ENCODE measurements at regions not wholly inside any gene's neighbourhood (a gene's known extent, or its start where the extent isn't known, plus 50 kb on each side); places are given as distances from the start of the nearest gene placed in this dataset.
A peak's percentile ranks its signal among the peaks of the same experiment; 100 is the strongest.

- H3K27me3 ChIP-seq = no peaks in the 10 kb centered on the region
- DNase-seq = no peak
- H3K9me3 ChIP-seq = no peaks in the 10 kb centered on the region
- H3K4me3 ChIP-seq (ENCODE audit: low read depth, low read length) = no peak overlapping the region
- TF ChIP-seq, protein P1, sequence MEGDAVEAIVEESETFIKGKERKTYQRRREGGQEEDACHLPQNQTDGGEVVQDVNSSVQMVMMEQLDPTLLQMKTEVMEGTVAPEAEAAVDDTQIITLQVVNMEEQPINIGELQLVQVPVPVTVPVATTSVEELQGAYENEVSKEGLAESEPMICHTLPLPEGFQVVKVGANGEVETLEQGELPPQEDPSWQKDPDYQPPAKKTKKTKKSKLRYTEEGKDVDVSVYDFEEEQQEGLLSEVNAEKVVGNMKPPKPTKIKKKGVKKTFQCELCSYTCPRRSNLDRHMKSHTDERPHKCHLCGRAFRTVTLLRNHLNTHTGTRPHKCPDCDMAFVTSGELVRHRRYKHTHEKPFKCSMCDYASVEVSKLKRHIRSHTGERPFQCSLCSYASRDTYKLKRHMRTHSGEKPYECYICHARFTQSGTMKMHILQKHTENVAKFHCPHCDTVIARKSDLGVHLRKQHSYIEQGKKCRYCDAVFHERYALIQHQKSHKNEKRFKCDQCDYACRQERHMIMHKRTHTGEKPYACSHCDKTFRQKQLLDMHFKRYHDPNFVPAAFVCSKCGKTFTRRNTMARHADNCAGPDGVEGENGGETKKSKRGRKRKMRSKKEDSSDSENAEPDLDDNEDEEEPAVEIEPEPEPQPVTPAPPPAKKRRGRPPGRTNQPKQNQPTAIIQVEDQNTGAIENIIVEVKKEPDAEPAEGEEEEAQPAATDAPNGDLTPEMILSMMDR (IDR thresholded peaks at IDR 0.05; ENCODE audit: low read depth, low read length) = no peak
- H3K36me3 ChIP-seq = no peaks in the 10 kb centered on the region
- H3K4me1 ChIP-seq = peaks cover 14% of the 10 kb centered on the region
Measured at GRCh38 chr3:177343122-177343625, 145.9 kb upstream of the TBL1XR1 start.

DNA sequence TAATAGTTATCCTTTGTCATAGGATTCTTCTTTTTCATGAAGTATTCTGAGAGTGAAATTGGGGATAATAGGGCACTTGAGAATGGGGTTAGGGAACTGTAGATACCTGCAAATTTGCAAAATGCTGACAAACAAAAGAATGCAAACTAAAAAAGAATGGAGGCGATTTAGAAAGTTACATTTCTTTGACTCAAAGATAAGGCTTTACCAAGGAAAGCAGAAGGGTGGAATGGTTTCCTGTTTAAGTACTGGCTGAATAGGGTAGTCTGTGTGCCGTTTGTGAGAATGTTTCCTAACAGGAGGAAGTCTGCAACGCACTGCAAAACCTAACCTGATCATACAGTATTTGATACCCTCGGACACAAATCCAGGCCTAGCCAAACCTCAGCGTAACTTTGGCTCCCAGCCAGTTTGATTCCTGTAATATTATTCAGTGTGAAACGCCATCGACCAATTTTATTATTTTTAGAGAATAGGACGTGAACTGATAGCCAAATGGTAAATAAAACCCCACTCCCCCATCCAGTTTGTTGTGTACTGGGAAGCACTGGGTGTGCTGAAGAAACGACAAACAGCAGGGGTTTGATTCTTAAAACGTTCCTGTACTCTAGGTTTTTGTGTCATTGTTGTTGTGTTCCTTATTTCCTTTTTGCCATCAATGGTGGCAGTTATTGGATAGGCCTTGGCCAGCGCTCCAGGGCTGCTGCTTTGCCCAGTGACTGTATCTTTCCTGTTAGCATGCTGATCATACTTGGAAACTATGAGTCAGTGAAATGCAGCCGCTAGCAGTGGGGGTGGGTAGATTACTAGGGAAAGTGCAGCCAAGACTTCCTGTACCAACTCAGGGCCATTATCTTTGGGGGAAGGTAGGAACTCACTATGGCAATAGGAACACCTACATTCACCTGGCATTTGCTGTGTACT is 148.0 kb upstream of the TBL1XR1 start:
- TF ChIP-seq, protein P1 (IDR thresholded peaks at IDR 0.05; ENCODE audit: low read depth, low read length) = no peak
- DNase-seq = peak; percentile 82
- H3K4me3 ChIP-seq (ENCODE audit: low read depth, low read length) = no peak overlapping the region
- H3K27me3 ChIP-seq = no peaks in the 10 kb centered on the region
- H3K9me3 ChIP-seq = no peaks in the 10 kb centered on the region
- H3K36me3 ChIP-seq = no peaks in the 10 kb centered on the region
- peaks cover 14% of the 10 kb centered on the region for H3K4me1 ChIP-seq

DNA sequence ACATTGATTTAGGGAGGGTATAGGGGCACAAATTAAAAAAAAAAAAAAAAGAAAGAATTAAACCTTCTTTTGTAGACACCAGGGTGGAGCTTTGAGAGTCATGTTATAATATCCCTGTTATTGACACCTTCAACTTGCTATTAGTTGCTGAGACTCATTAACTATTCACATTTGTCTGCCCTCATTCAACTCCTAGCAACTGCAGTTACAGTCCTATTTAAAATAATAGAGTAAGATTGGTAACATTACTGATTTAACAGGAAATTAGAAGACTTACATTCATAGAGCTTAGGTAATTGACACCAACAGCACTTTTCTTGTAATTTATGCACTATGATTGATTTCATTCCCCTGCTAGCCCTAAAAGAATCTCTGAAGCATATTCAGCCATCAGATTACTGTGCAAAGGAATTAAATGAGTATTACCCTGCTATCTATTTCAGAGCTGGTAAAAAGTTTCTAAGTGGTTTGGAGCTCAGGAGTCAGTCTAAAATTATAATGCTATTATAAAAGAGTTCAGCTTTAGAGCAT is 148.8 kb upstream of the TBL1XR1 start:
- Histone ChIP-seq H3K4me3 (ENCODE audit: low read depth, low read length) (no peak overlapping the region), H3K27me3 (no peaks in the 10 kb centered on the region), H3K4me1 (peaks cover 14% of the 10 kb centered on the region), H3K9me3 (no peaks in the 10 kb centered on the region), H3K36me3 (no peaks in the 10 kb centered on the region)
- TF ChIP-seq, protein P1 (IDR thresholded peaks at IDR 0.05; ENCODE audit: low read depth, low read length) = no peak
- DNase-seq = no peak

GRCh38 chr3:177346878-177347277 is 149.6 kb upstream of the TBL1XR1 start:
- Histone ChIP-seq H3K9me3 (no peaks in the 10 kb centered on the region), H3K36me3 (no peaks in the 10 kb centered on the region), H3K4me1 (peaks cover 14% of the 10 kb centered on the region), H3K27me3 (no peaks in the 10 kb centered on the region), H3K4me3 (ENCODE audit: low read depth, low read length) (no peak overlapping the region)
- DNase-seq = no peak
- TF ChIP-seq, protein P1 (IDR thresholded peaks at IDR 0.05; ENCODE audit: low read depth, low read length) = no peak

DNA sequence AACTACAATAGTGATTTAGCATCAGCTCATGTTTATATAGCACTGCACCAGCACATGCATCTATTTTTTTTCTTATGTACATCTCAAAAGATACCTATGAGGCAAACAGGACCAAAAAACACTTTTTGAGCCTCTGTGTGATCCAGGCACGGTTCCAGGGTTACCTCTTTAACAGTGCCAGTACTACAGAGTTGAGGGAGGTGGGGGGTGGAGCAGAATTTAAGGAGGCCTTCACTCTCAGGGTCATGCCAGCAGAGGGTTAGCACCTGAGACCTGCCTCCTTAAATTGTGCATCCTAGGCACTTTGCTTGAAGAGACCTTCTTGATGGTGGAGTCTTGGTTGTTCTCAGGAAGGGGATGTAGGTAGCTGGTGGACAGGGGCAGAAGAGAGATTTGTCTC is 150.3 kb upstream of the TBL1XR1 start:
- Histone ChIP-seq H3K27me3 (no peaks in the 10 kb centered on the region), H3K36me3 (no peaks in the 10 kb centered on the region), H3K4me3 (ENCODE audit: low read depth, low read length) (no peak overlapping the region), H3K9me3 (no peaks in the 10 kb centered on the region), H3K4me1 (peaks cover 14% of the 10 kb centered on the region)
- TF ChIP-seq, protein P1 (IDR thresholded peaks at IDR 0.05; ENCODE audit: low read depth, low read length) = no peak
- DNase-seq = no peak

GRCh38 chr3:177348974-177349373 is 151.7 kb upstream of the TBL1XR1 start:
- Histone ChIP-seq H3K4me3 (ENCODE audit: low read depth, low read length) (no peak overlapping the region), H3K36me3 (no peaks in the 10 kb centered on the region), H3K9me3 (no peaks in the 10 kb centered on the region), H3K4me1 (peaks cover 14% of the 10 kb centered on the region), H3K27me3 (no peaks in the 10 kb centered on the region)
- no peak for DNase-seq
- TF ChIP-seq, protein P1 (IDR thresholded peaks at IDR 0.05; ENCODE audit: low read depth, low read length) = no peak

Data from BE2C (cell line).